ENCODE measurements at regions not wholly inside any gene's neighbourhood (a gene's known extent, or its start where the extent isn't known, plus 50 kb on each side); places are given as distances from the start of the nearest gene placed in this dataset.
"Not testable (repeated sequence)": the region's sequence is repeated elsewhere in the genome, so short reads cannot be mapped to it uniquely, and the experiment has no call there.

DNA sequence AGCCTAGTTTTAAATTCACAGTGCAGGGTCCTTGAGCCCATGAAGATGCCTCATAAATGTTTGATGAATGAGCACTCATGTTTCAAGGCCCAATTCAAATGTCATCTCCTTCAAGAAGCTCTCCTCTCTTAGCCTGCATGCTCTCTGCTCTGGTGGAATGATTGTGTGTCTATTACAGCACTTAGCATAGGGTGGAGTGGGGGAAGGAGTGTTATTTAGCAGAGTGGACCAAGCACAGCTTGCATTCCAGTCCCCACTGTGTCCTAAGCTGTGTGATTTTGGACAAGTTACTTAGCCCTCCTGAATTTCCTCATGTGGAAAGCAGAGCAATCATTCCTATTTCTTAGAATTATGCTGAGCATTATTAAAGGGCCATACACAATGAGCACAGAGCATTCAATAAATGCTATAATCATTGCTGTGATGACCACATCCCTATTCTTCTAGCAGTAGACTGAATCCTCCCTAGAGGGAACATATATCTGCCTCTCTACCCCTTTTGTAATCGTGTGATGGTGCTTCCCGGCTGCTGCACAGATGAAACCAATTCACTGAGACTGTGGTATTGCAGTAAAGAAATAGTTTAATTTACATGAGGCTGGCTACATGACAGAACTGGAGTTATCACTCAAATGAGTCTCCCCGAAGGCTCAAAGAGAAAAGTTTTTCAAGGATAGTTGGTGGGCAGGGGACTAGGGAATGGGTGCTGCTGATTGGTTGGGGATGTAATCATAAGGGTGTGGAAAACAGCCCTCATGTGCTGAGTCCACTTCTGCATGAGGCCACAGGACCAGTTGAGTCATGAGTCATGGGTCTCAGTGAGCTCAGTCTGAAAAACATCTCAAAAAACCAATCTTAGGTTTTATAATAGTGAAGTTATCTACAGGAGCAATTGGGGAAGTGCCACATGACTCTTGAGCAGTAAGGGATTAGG is 173.4 kb upstream of the NDUFV2 start:
- ATAC-seq: no peak
- peaks cover 2 to 20% of the 10 kb centered on the region in 2 donors for H3K27me3 Mint-ChIP-seq
- no peaks in the 10 kb centered on the region for H3K4me1 Mint-ChIP-seq (ENCODE audit: low read depth in 2 of 2)
- H3K9me3 Mint-ChIP-seq: peaks cover 6% of the 10 kb centered on the region
- peaks cover 10% of the 10 kb centered on the region for H3K36me3 Mint-ChIP-seq
- H3K27ac Mint-ChIP-seq: no peak overlapping the region
- no peak overlapping the region for H3K4me3 Mint-ChIP-seq
- DNase-seq (ENCODE audit: low spot score): no peak

DNA sequence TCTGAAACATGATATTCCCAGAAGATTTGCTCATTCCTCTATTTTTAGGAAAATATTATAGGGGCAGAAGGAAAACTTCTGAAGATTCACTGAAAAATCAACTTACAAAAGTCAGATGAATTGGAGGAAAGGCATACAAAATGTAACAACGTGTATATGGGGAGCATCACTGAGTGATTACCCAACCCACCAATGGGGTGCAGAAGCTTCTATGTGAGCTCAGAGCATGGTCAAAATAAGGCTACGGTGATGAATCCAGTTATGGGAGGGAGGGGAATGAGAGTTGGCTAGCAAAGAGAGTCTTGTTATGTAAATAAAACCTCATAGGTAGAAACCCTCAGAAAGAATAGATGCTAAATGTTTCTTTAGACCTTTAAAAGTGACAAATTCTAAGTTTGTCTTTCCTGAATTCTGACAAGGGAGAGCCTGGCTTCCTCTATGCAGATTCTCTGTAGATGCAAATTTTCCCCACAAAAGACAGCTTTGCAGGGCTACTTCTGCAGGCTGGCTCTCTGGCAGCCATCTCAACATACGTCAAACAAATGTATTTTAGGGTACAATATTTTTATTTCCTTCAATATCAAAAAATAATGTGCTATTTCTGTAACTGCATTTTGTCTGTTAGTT is 171.4 kb upstream of the NDUFV2 start:
- DNase-seq (ENCODE audit: low spot score) (no peak), ATAC-seq (no peak)
- Mint-ChIP-seq H3K36me3 (peaks cover 4% of the 10 kb centered on the region), H3K27me3 (peaks cover 5 to 24% of the 10 kb centered on the region in 2 donors), H3K4me3 (no peak overlapping the region), H3K4me1 (ENCODE audit: low read depth in 2 of 2) (no peaks in the 10 kb centered on the region), H3K9me3 (peaks cover 6% of the 10 kb centered on the region), H3K27ac (no peak overlapping the region)

- DNase-seq (ENCODE audit: low spot score): no peak
- no peak overlapping the region for H3K4me3 Mint-ChIP-seq
- no peaks in the 10 kb centered on the region for H3K36me3 Mint-ChIP-seq
- no peaks in the 10 kb centered on the region for H3K4me1 Mint-ChIP-seq (ENCODE audit: low read depth in 2 of 2)
- no peak for ATAC-seq
- H3K27ac Mint-ChIP-seq: no peak overlapping the region
- peaks cover 6% of the 10 kb centered on the region for H3K9me3 Mint-ChIP-seq
- H3K27me3 Mint-ChIP-seq: peaks cover 5 to 24% of the 10 kb centered on the region in 2 donors
Measured at GRCh38 chr18:8932866-8933265, 169.6 kb upstream of the NDUFV2 start.

DNA sequence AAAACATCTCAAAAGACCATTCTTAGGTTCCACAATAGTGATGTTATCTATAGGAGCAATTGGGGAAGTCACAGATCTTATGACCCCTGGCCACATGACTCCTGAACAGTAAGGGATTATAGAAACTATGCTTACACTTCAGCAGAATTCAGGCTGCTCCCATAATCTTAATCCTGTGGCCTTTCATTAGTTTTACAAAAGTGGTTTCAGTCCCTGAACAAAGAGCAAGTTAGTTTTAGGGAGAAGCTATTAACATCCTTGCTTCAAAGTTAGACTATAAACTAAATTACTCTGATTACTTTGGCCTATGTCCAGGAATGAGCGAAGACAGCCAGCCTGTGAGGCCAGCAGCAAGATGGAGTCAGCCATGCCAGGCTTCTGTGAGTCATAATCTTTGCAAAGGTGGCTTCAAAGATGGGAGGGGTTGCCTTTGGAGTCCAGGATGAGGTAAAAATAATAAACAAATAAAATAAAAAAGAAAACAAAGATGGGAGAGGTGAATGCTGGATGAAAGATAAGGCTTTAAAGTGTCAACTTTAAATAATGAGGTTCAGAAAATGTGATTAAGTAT is 168.7 kb upstream of the NDUFV2 start:
- no peak overlapping the region for H3K27ac Mint-ChIP-seq
- H3K36me3 Mint-ChIP-seq: no peaks in the 10 kb centered on the region
- H3K27me3 Mint-ChIP-seq: peaks cover 5 to 24% of the 10 kb centered on the region in 2 donors
- DNase-seq (ENCODE audit: low spot score) (no peak), ATAC-seq (no peak)
- no peak overlapping the region for H3K4me3 Mint-ChIP-seq
- peaks cover 6% of the 10 kb centered on the region for H3K9me3 Mint-ChIP-seq
- H3K4me1 Mint-ChIP-seq (ENCODE audit: low read depth in 2 of 2): no peaks in the 10 kb centered on the region

DNA sequence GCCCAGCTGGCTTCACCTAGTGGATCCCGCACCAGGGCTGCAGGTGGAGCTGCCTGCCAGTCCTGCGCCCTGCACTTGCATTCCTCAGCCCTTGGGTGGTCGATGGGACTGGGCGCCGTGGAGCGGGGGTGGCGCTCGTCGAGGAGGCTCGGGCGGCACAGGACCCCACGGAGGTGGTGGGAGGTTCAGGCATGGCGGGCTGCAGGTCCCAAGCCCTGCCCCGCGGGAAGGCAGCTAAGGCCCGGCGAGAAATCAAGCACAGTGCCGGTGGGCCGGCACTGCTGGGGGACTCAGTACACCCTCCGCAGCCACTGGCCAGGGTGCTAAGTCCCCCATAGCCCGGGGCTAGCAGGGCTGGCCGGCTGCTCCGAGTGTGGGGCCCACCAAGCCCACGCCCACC is 167.2 kb upstream of the NDUFV2 start:
- H3K4me1 Mint-ChIP-seq (ENCODE audit: low read depth in 2 of 2); H3K27ac Mint-ChIP-seq; DNase-seq (ENCODE audit: low spot score); H3K4me3 Mint-ChIP-seq; ATAC-seq; H3K36me3 Mint-ChIP-seq; H3K9me3 Mint-ChIP-seq: not testable (repeated sequence)
- H3K27me3 Mint-ChIP-seq: peaks cover 3 to 14% of the 10 kb centered on the region in 2 donors

- Mint-ChIP-seq H3K27me3 (peaks cover 3 to 12% of the 10 kb centered on the region in 2 donors), H3K9me3 (no peaks in the 10 kb centered on the region), H3K4me3 (no peak overlapping the region), H3K36me3 (no peaks in the 10 kb centered on the region), H3K27ac (no peak overlapping the region), H3K4me1 (ENCODE audit: low read depth in 2 of 2) (no peaks in the 10 kb centered on the region)
- DNase-seq (ENCODE audit: low spot score) (no peak), ATAC-seq (no peak)
Measured at GRCh38 chr18:8936619-8937018, 165.9 kb upstream of the NDUFV2 start.

DNA sequence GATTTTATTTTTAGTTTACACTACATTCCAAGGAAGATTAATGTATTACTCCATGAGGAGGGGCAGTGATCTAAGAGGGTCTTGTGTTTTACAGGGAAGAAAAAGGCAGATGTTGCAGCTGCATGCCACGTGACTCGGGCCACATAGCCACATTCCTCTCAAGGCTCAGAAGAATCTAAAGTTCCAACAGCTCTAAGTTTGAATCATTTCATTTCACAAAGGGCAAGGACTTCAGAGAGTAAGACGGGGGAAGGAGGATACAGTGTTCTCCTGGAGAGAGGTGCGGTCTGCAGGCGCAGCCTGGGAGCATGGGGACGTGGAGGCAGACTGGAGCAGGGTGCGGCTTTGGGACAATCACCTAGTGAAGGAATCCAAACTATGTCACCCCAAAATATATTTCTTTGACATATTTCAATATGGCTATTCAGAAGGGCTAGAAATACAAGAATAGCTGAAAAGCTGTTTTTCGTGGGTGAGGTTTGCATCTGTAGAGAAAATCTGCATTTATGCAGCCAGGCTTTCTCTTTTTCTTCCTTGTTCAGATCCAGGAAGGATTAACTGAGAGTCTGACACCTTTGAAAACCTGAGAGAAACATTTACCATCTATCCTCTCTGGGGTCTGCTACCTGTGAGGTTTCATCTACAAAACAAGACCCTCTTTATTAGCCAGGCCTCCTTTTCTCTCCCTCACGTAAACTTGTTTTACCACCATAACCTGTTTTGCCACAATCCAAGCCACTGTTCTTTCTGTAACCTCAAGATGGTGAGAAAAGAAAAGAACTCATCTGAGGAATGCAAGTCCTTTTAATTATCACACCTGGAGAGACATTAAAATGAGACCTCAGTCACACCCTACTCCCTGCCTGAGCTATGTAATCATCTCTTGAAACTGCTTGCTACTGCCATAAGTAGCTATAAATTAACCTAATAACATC is 165.1 kb upstream of the NDUFV2 start:
- Mint-ChIP-seq H3K27ac (no peak overlapping the region), H3K27me3 (peaks cover 3 to 12% of the 10 kb centered on the region in 2 donors), H3K36me3 (no peaks in the 10 kb centered on the region), H3K9me3 (no peaks in the 10 kb centered on the region), H3K4me3 (no peak overlapping the region), H3K4me1 (ENCODE audit: low read depth in 2 of 2) (no peaks in the 10 kb centered on the region)
- DNase-seq (ENCODE audit: low spot score): no peak
- ATAC-seq: no peak

DNA sequence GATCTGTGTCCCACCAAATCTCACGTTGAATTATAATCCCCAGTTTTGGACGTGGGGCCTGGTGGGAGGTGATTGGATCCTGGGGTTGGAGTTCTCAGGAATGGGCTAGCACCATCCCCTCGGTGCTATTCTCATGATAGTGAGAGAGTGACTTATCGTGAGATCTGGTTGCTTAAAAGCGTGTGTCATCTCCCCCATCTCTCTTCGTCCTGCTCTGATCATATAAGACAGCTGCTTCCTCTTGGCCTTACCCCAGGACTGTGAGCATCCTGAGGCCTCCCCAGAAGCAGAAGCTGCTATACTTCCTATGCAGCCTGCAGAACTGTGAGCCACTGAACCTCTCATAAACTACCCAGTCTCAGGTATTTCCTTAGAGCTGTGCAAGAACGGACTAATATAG is 163.7 kb upstream of the NDUFV2 start:
- Mint-ChIP-seq H3K4me3 (no peak overlapping the region), H3K27ac (no peak overlapping the region), H3K4me1 (ENCODE audit: low read depth in 2 of 2) (no peaks in the 10 kb centered on the region)

DNA sequence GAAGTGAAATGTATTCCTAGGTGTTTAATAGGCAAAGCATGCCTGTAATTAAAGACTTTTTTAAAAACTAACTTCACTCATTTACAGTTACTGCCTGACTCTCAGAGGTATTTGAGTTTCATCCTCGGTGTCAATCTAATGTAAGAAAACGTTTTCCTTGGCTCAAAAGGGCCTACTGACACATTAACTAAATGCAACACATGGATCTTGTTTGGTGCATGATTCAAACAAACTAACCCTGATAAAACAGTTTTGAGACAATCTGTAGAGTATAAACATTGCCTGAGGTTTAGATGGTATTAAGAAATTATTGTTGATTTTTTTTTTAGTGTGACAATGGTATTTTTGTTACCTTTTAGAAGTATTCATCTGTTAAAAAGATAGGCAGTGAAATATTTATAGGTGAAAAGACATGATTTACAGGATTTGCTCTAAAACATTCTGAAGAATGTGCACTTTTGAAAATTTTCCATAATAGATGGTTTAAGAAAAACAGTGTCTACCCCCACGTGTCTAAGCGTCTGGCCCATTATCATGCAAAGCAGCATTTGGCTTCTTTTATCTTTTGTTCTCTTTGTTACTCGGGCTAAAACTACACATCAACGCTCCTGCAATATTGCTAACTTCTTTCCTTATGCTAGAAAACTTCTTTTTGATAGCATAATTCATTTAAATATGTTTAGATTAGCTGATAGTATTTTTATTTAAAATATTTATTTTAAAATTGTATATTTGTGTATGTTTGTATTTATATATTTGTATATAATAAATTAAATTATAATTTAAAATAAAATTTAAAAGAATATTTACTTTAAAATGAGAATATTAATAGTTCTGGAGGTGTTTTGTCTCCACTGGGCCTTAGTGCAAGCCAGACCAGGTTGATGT is 160.2 kb upstream of the NDUFV2 start:
- ATAC-seq (no peak), DNase-seq (ENCODE audit: low spot score) (no peak)
- no peaks in the 10 kb centered on the region for H3K9me3 Mint-ChIP-seq
- H3K27ac Mint-ChIP-seq: no peak overlapping the region
- peaks cover 4 to 19% of the 10 kb centered on the region in 2 donors for H3K27me3 Mint-ChIP-seq
- no peak overlapping the region for H3K4me3 Mint-ChIP-seq
- no peaks in the 10 kb centered on the region for H3K36me3 Mint-ChIP-seq
- no peaks in the 10 kb centered on the region for H3K4me1 Mint-ChIP-seq (ENCODE audit: low read depth in 2 of 2)

More for the DNA sequence above, 163.7 kb upstream of the NDUFV2 start:
- H3K9me3 Mint-ChIP-seq: no peaks in the 10 kb centered on the region
- DNase-seq (ENCODE audit: low spot score) (no peak), ATAC-seq (peak in 1 of 2 donors; percentile 9)
- peaks cover 3 to 12% of the 10 kb centered on the region in 2 donors for H3K27me3 Mint-ChIP-seq
- no peaks in the 10 kb centered on the region for H3K36me3 Mint-ChIP-seq

- Mint-ChIP-seq H3K9me3 (no peaks in the 10 kb centered on the region), H3K27ac (no peak overlapping the region), H3K36me3 (no peaks in the 10 kb centered on the region), H3K4me1 (ENCODE audit: low read depth in 2 of 2) (no peaks in the 10 kb centered on the region), H3K4me3 (no peak overlapping the region), H3K27me3 (peaks cover 6 to 23% of the 10 kb centered on the region in 2 donors)
- ATAC-seq (no peak), DNase-seq (ENCODE audit: low spot score) (no peak)
Measured at GRCh38 chr18:8942909-8943545, 159.5 kb upstream of the NDUFV2 start.

- Mint-ChIP-seq H3K9me3 (no peaks in the 10 kb centered on the region), H3K4me3 (no peak overlapping the region), H3K27ac (no peak overlapping the region), H3K27me3 (peaks cover 13 to 32% of the 10 kb centered on the region in 2 donors), H3K36me3 (no peaks in the 10 kb centered on the region), H3K4me1 (ENCODE audit: low read depth in 2 of 2) (peaks cover 0 to 2% of the 10 kb centered on the region in 2 donors)
- no peak for ATAC-seq
- DNase-seq (ENCODE audit: low spot score): no peak
Measured at GRCh38 chr18:8943900-8944870, 158.3 kb upstream of the NDUFV2 start.
